H1 (cell line): ENCODE measurements at regions not wholly inside any gene's neighbourhood (a gene's known extent, or its start where the extent isn't known, plus 50 kb on each side); places are given as distances from the start of the nearest gene placed in this dataset.
A peak's percentile ranks its signal among the peaks of the same experiment; 100 is the strongest.

Source experiments
- CTCF ChIA-PET: fragments of 300-600 bp; sonication (Branson Sonifier 250); formaldehyde crosslinking; loops from one replicate; lab custom pipeline; 2021; ENCODE audit not compliant: partially characterized antibody; lab: Charles Lee
- POLR2A ChIA-PET: fragments of 300-600 bp; sonication (Branson Sonifier 250); formaldehyde crosslinking; loops from one replicate; lab custom pipeline; 2021; ENCODE audit warnings: inconsistent platforms; ENCODE audit not compliant: partially characterized antibody; lab: Charles Lee
- DNase-seq, 2 experiments: peaks; one replicate each; pipeline versions ENCODE4 v3.0.0 to v3.0.0-alpha.2; 2010 to 2022; ENCODE audit warnings: low spot score in 2 of 2, low read depth in 1 of 2, mixed read lengths in 1 of 2
- FAIRE-seq: peaks from 2 replicates; lab custom pipeline; 2011; peaks lifted over from hg19 to GRCh38; lab: Jason Lieb, UNC
- H2AFZ ChIP-seq: 2 replicates; pipeline ENCODE4 v1.8.1; 2012; ENCODE audit warnings: low read length, inconsistent platforms
- H2AK5ac ChIP-seq: 2 replicates; pipeline ENCODE4 v1.6.1; 2013; ENCODE audit warnings: low read depth, low read length
- H2BK120ac ChIP-seq: replicated peaks from 2 replicates; pipeline ENCODE3; 2013; ENCODE audit warnings: low read depth, low read length, inconsistent platforms
- H2BK12ac ChIP-seq: 2 replicates; pipeline ENCODE4 v1.6.1; 2013; ENCODE audit warnings: low read depth, low read length
- H2BK15ac ChIP-seq: 2 replicates; pipeline ENCODE4 v1.6.1; 2013; ENCODE audit warnings: low read length
- H2BK20ac ChIP-seq: 2 replicates; pipeline ENCODE4 v1.6.1; 2013; ENCODE audit warnings: low read length
- H2BK5ac ChIP-seq: 2 replicates; pipeline ENCODE4 v1.6.1; 2013; ENCODE audit warnings: low read depth, low read length
- H3K14ac ChIP-seq: 2 replicates; pipeline ENCODE4 v1.6.1; 2013; ENCODE audit warnings: inconsistent platforms; ENCODE audit not compliant: insufficient read length
- H3K18ac ChIP-seq: 2 replicates; pipeline ENCODE4 v1.6.1; 2013; ENCODE audit warnings: low read length; ENCODE audit errors: extremely low read depth
- H3K23ac ChIP-seq: 2 replicates; pipeline ENCODE4 v1.6.1; 2013; ENCODE audit warnings: inconsistent platforms; ENCODE audit not compliant: insufficient read length
- H3K23me2 ChIP-seq: 2 replicates; pipeline ENCODE4 v1.6.1; 2013; ENCODE audit warnings: low read depth, low read length
- H3K27ac ChIP-seq: 2 replicates; pipeline ENCODE4 v1.6.1; 2011; ENCODE audit warnings: low read depth, low read length, inconsistent platforms
- H3K27me3 ChIP-seq, 4 experiments: replicated peaks in 1 of 4; 1 replicate in 1 of 4; 2 replicates in 3 of 4; pipeline versions ENCODE4 v1.6.1 to v1.8.1; 2011 to 2013; ENCODE audit warnings: low read length in 3 of 4, mild to moderate bottlenecking in 3 of 4, inconsistent platforms in 2 of 4, mixed read lengths in 2 of 4, moderate library complexity in 1 of 4; ENCODE audit not compliant: control insufficient read depth in 3 of 4, insufficient read depth in 3 of 4; ENCODE audit errors: extremely low read depth in 1 of 4
- H3K36me3 ChIP-seq, 4 experiments: 2 replicates each; pipeline versions ENCODE4 v1.6.1 to v1.8.1; 2011 to 2013; ENCODE audit warnings: mild to moderate bottlenecking in 4 of 4, low read length in 3 of 4, moderate library complexity in 2 of 4, control low read depth in 1 of 4, inconsistent platforms in 1 of 4; ENCODE audit not compliant: insufficient read depth in 4 of 4, control insufficient read depth in 2 of 4
- H3K4ac ChIP-seq: replicated peaks from 2 replicates; pipeline ENCODE3; 2013; ENCODE audit warnings: low read length, low read depth, mixed read lengths, inconsistent platforms; ENCODE audit not compliant: insufficient read length
- H3K4me1 ChIP-seq, 4 experiments: replicated peaks in 1 of 4; 1 replicate in 1 of 4; 2 replicates in 3 of 4; pipeline versions ENCODE4 v1.6.1 to v1.8.1; 2011 to 2013; ENCODE audit warnings: low read length in 3 of 4, inconsistent platforms in 2 of 4, mixed read lengths in 1 of 4; ENCODE audit not compliant: insufficient read depth in 4 of 4, control insufficient read depth in 3 of 4
- H3K4me2 ChIP-seq, 2 experiments: 2 replicates each; pipeline versions ENCODE4 v1.6.1 to v1.8.1; 2011 to 2013; ENCODE audit warnings: low read depth in 2 of 2, low read length in 2 of 2, control low read depth in 1 of 2, inconsistent platforms in 1 of 2, mild to moderate bottlenecking in 1 of 2; ENCODE audit not compliant: insufficient read depth in 1 of 2
- H3K4me3 ChIP-seq, 4 experiments: fragments of 200-600, 300-600 bp in 1 of 4; sonication (generic), shearing (Covaris generic), sonication (Bioruptor Twin) in 1 of 4; 2 replicates each; pipeline versions ENCODE4 v1.5.1 to v1.8.1; 2011 to 2016; ENCODE audit warnings: low read length in 4 of 4, low read depth in 3 of 4, control low read depth in 2 of 4, inconsistent platforms in 2 of 4, mild to moderate bottlenecking in 2 of 4, mixed read lengths in 1 of 4, moderate library complexity in 1 of 4; ENCODE audit not compliant: insufficient read depth in 2 of 4; ENCODE audit errors: extremely low read depth in 1 of 4
- H3K56ac ChIP-seq: replicated peaks from 2 replicates; pipeline ENCODE3; 2013; ENCODE audit warnings: low read depth, mild to moderate bottlenecking, mixed read lengths, low read length, inconsistent platforms; ENCODE audit not compliant: insufficient read length
- H3K79me1 ChIP-seq: 2 replicates; pipeline ENCODE4 v1.6.1; 2013; ENCODE audit warnings: low read depth, low read length, control low read depth
- H3K79me2 ChIP-seq, 2 experiments: 2 replicates each; pipeline versions ENCODE4 v1.6.1 to v1.8.1; 2012 to 2013; ENCODE audit warnings: low read length in 2 of 2, mild to moderate bottlenecking in 2 of 2, inconsistent platforms in 1 of 2; ENCODE audit not compliant: insufficient read depth in 2 of 2, control insufficient read depth in 1 of 2
- H3K9ac ChIP-seq, 4 experiments: replicated peaks in 1 of 4; 1 replicate in 1 of 4; 2 replicates in 3 of 4; pipeline versions ENCODE4 v1.6.1 to v1.8.1; 2011 to 2013; ENCODE audit warnings: low read depth in 3 of 4, low read length in 3 of 4, control low read depth in 2 of 4, mild to moderate bottlenecking in 2 of 4, moderate library complexity in 2 of 4, inconsistent platforms in 1 of 4; ENCODE audit errors: extremely low read depth in 1 of 4
- H3K9me3 ChIP-seq, 2 experiments: 2 replicates each; pipeline versions ENCODE4 v1.6.1 to v1.8.1; 2012 to 2013; ENCODE audit warnings: mild to moderate bottlenecking in 2 of 2, moderate library complexity in 2 of 2, control low read depth in 1 of 2, inconsistent platforms in 1 of 2, low read depth in 1 of 2, low read length in 1 of 2, mixed read lengths in 1 of 2; ENCODE audit not compliant: insufficient read depth in 2 of 2
- H4K20me1 ChIP-seq, 2 experiments: replicated peaks in 1 of 2; 2 replicates each; pipeline versions ENCODE3 to v1.8.1; 2011 to 2013; ENCODE audit warnings: inconsistent platforms in 2 of 2, low read length in 2 of 2, mild to moderate bottlenecking in 1 of 2; ENCODE audit not compliant: insufficient read depth in 2 of 2, control insufficient read depth in 1 of 2
- H4K5ac ChIP-seq: 2 replicates; pipeline ENCODE4 v1.6.1; 2013; ENCODE audit warnings: low read length, low read depth, mixed read lengths, inconsistent platforms; ENCODE audit not compliant: insufficient read length
- H4K8ac ChIP-seq: 2 replicates; pipeline ENCODE4 v1.8.0; 2013; ENCODE audit warnings: mild to moderate bottlenecking, moderate library complexity, low read length, inconsistent platforms; ENCODE audit not compliant: insufficient read depth; ENCODE audit errors: extremely low read depth
- H4K91ac ChIP-seq: replicated peaks from 2 replicates; pipeline ENCODE3; 2013; ENCODE audit warnings: low read length, mixed read lengths, inconsistent platforms; ENCODE audit not compliant: insufficient read length
- CEBPB ChIP-seq: IDR thresholded peaks from 2 replicates; pipeline ENCODE4 v1.6.1; 2012; ENCODE audit warnings: low read depth, low read length
- JUN ChIP-seq: IDR thresholded peaks from 2 replicates; pipeline ENCODE4 v1.6.1; 2011; ENCODE audit warnings: low read depth, mild to moderate bottlenecking, improper control_type of control experiment, low read length
- WGBS, 2 experiments: shearing (Covaris generic) in 1 of 2; methylation state at CpG; one replicate each; pipeline versions ENCODE4 v1.1.6 to v1.1.7; 2013 to 2015; ENCODE audit warnings: low lambda C conversion rate in 2 of 2, mixed read lengths in 2 of 2, inconsistent platforms in 1 of 2, low coverage in 1 of 2, missing lambda C conversion rate in 1 of 2; ENCODE audit not compliant: insufficient replicate concordance in 2 of 2, insufficient coverage in 1 of 2, insufficient read length in 1 of 2; ENCODE audit errors: extremely low coverage in 1 of 2, missing lambda C conversion rate in 1 of 2; 5-methylcytosine and 5-hydroxymethylcytosine counted together
- TF ChIP-seq, protein P1 (sequence below): IDR thresholded peaks from 2 replicates; pipeline ENCODE4 v1.6.1; 2012; ENCODE audit warnings: low read length, inconsistent platforms

- H3K9ac ChIP-seq = no peak overlapping the region
- H4K8ac ChIP-seq = no peak overlapping the region
- no peak overlapping the region for H3K14ac ChIP-seq
- H3K9me3 ChIP-seq = no peaks in the 10 kb centered on the region
- TF ChIP-seq JUN = no peak
- TF ChIP-seq CEBPB = peak; percentile 74
- TF ChIP-seq, protein P1, sequence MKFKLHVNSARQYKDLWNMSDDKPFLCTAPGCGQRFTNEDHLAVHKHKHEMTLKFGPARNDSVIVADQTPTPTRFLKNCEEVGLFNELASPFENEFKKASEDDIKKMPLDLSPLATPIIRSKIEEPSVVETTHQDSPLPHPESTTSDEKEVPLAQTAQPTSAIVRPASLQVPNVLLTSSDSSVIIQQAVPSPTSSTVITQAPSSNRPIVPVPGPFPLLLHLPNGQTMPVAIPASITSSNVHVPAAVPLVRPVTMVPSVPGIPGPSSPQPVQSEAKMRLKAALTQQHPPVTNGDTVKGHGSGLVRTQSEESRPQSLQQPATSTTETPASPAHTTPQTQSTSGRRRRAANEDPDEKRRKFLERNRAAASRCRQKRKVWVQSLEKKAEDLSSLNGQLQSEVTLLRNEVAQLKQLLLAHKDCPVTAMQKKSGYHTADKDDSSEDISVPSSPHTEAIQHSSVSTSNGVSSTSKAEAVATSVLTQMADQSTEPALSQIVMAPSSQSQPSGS = no peak
- no peak overlapping the region for H3K56ac ChIP-seq
- H2AFZ ChIP-seq = no peak overlapping the region
- FAIRE-seq (no peak), DNase-seq (no peak)
- H2BK15ac ChIP-seq = no peak overlapping the region
- H2BK12ac ChIP-seq = no peak overlapping the region
- no peaks in the 10 kb centered on the region for H3K4me1 ChIP-seq
- H3K23ac ChIP-seq = no peak overlapping the region
- no peaks in the 10 kb centered on the region for H3K79me1 ChIP-seq
- H2BK20ac ChIP-seq = no peak overlapping the region
- H3K18ac ChIP-seq = no peak overlapping the region
- H2BK5ac ChIP-seq = no peak overlapping the region
- no peak overlapping the region for H3K4me2 ChIP-seq
- H4K91ac ChIP-seq = no peak overlapping the region
- H2AK5ac ChIP-seq = no peak overlapping the region
- no peaks in the 10 kb centered on the region for H3K36me3 ChIP-seq
- H3K27ac ChIP-seq = no peak overlapping the region
- ChIA-PET POLR2A (no interaction called here), CTCF (no interaction called here)
- H3K27me3 ChIP-seq = no peaks in the 10 kb centered on the region
- no peak overlapping the region for H4K5ac ChIP-seq
- no peaks in the 10 kb centered on the region for H4K20me1 ChIP-seq
- no peak overlapping the region for H3K4ac ChIP-seq
- H3K79me2 ChIP-seq = no peaks in the 10 kb centered on the region
- H2BK120ac ChIP-seq = no peak overlapping the region
- 83% methylated on average over 3 of the region's 3 CpGs; no CpG with 5 or more reads in 1 of the 2 experiments for WGBS, 2 experiments
- H3K4me3 ChIP-seq = no peak overlapping the region
- H3K23me2 ChIP-seq = no peaks in the 10 kb centered on the region
Observed at GRCh38 chr14:51185180-51185579, 54.9 kb upstream of the TMX1 start.
